Dermis blood vessel endothelial cell (primary cell): ENCODE measurements at regions not wholly inside any gene's neighbourhood (a gene's known extent, or its start where the extent isn't known, plus 50 kb on each side); places are given as distances from the start of the nearest gene placed in this dataset.
"Not testable (repeated sequence)": the region's sequence is repeated elsewhere in the genome, so short reads cannot be mapped to it uniquely, and the experiment has no call there.

Experiments used
- DNase-seq: peaks from one replicate; pipeline ENCODE4 v3.0.0; 2010

- no peak for DNase-seq
Measured at GRCh38 chrX:1059576-1060561, 152.6 kb downstream of the CRLF2 start.

GRCh38 chrX:1053600-1053999 lies 158.8 kb downstream of the CRLF2 start:
- DNase-seq: not testable (repeated sequence)

- DNase-seq: no peak
Measured at GRCh38 chrX:1053072-1053471, 159.4 kb downstream of the CRLF2 start.

DNA sequence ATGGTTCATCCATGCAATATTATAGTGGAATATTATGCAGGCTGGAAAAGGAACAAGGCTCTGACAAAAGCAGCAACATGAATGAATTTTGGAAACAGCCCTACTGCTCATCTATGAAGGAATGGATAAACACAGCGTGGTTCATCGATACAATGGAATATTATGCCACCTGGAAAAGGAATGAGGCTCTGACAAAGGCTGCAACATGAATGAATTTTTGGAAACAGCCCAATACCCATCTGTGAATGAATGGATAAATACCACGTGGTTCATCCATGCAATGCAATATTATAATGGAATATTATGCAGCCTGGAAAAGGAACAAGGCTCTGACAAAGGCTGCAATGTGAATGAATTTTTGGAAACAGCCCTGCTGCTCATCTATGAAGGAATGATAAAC lies 160.4 kb downstream of the CRLF2 start:
- DNase-seq: no peak

DNA sequence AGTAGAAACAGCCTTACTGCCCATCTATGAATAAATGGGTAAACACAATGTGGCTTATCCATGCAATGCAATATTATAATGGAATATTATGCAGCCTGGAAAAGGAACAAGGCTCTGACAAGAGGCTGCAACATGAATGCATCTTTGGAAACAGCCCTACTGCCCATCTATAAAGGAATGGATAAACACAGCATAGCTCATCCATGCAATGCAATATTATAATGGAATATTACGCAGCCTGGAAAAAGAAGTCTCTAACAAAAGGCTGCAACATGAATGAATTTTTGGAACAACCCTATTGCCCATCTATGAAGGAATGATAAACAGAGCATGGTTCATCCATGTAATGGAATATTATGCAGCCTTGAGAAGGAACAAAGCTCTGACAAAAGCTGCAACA lies 161.0 kb downstream of the CRLF2 start:
- no peak for DNase-seq

- DNase-seq: no peak
Measured at GRCh38 chrX:1045680-1046314, 166.7 kb downstream of the CRLF2 start.

DNA sequence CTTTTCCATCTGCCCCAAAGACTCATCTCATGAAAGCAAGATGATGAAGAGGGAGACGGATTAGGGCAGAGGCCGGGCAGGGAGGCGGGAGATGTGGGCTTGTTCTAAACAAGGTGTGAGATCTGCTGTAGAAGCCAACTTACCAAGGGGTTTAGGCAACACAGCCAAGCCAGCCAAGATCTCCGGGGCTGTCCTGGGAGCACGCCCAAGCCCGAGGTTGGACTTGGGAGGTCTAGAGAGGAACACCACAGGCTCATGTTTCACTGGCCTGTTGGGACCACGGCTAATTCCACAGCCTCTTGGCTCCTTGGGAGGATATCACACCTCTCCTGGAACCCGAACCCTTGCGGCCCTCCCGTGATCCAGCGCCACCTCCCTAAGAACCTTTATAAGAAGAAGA lies 171.4 kb downstream of the CRLF2 start:
- no peak for DNase-seq

DNA sequence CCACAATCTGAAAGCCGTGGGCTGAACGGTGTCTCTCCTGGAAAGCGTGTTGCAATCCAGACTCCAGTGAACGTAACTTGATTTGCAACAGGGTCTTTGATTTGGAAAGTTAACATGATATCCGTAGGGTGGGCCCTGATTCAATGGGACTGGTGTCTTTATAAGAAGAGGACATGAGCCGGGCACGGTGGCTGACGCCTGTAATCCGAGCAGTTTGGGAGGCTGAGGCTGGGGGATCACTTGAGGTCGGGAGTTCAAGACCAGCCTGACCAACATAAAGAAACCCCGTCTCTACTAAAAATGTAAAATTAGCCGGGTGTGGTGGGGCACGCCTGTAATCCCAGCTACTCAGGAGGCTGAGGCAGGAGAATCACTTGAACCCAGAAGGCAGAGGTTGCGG lies 176.5 kb downstream of the CRLF2 start:
- not testable (repeated sequence) for DNase-seq

DNA sequence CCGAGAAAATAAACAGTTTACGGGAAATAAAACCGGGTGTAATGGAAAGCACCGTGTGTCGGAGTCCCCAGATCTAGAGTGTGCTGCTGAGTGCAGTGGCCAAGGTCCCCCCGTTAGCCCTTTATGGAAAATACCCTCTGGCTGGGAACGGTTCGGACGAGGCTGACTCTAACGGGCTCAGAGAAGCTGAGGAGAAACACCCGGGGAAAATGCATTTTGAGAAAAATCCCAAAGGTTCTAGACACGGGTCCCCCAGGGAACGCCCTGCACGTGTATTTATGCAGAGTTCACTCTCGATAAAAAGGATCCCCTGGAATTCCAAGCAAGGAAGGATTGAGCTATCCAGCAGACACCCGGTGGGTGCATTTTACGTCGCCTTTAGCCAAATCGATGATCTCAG lies 177.2 kb downstream of the CRLF2 start:
- no peak for DNase-seq

- DNase-seq: no peak
Measured at GRCh38 chrX:1034717-1035116, 177.7 kb downstream of the CRLF2 start.

DNA sequence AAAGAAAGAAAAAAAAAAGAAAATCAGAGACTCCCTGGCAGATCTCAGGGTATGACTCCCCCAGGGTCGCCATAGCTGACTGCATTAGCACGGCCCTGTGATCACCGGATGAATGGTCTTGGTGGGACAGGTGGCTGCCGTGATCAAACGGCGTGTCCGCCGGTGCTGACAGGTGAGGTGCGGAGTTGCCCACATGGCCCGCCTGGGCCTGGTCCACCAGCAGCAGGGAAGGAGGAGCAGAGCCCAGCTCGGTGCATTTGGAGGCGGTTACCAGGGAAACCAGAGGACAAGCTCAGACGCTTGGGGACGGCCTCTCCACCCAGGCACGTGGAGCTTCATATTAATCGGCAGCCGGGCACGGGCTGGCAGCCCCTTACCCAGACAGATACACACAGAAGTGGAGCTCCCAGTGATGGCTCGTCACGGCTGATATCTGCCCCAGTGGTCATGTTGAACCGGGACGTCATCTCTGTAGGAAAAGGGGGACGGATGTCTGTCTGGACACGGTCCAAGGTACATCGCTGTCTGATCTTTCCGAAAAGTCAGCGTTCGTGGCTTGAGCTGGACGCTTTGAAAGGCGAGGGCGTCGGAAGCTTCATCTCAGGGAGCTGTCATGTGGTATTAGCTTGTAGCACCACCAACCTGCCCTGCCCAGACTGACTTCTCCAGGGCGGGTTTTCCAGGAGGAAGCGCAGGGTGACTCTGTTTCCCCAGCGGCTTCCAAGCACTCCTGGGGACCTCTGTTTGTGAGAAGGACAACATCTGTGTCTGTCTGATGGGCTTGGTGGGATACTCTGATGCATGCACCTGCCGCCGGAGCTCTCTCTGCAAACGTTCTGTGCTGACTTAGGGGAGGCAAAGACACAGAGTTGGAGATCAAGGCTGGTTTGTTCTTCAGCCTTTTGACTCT lies 180.7 kb downstream of the CRLF2 start:
- DNase-seq: no peak

DNA sequence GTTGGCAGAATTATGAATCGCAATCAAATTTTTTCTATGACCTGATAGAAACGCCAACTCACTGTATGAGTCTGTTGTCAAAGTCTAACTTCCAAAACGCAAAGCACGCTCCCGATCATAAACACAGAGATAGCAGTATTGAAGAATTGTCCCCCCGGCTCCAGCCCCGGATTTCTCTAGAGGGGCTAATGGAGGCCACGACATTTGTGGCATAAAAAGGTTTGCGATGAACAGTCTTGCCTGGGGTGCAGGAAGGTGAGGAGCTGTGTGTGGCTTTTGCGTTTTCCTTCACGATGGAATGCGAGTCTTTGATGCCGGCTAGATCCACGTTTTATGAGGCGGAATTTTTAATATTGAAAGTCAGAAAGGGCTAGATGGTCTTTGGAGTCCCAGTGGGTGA lies 183.0 kb downstream of the CRLF2 start:
- no peak for DNase-seq

DNA sequence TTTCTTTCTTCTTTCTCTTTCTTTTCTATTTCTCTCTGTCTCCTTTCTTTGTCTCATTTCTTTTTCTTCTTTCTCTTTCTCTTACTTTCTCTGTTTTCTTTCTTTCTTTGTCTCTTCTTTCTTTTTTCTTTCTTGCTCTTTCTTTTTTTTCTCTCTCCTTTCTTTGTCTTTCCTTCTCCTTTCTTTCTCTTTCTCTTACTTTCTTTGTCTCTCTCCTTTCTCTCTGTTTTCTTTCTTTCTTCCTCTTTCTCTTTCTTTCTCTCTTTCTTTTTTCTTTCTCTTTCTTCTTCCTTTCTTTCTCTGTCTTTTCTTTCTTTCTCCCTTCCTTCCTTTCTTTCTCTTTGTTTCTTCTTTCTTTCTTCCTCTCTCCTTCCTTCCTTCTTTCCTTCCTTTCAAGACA lies 184.8 kb downstream of the CRLF2 start:
- no peak for DNase-seq

DNA sequence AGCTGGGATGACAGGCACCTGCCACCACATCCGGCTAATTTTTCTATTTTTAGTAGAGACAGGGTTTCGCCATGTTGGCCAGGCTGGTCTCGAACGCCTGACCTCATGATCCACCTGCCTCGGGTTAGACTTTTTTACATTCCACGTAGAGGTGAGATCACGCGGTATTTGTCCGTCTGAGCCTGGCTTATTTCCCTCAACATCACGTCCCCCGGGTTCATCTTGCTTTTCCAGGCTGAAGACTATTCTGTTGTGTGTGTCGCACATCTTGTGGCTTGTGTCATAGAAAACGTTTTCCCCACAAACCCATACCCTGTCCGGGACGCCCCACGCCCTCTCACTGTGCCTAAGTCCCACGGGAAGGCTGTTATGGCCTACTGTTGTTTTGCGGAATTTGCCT lies 185.3 kb downstream of the CRLF2 start:
- DNase-seq: no peak

- DNase-seq: no peak
Measured at GRCh38 chrX:1026263-1027015, 186.0 kb downstream of the CRLF2 start.

- no peak for DNase-seq
Measured at GRCh38 chrX:1025413-1025812, 187.0 kb downstream of the CRLF2 start.

DNA sequence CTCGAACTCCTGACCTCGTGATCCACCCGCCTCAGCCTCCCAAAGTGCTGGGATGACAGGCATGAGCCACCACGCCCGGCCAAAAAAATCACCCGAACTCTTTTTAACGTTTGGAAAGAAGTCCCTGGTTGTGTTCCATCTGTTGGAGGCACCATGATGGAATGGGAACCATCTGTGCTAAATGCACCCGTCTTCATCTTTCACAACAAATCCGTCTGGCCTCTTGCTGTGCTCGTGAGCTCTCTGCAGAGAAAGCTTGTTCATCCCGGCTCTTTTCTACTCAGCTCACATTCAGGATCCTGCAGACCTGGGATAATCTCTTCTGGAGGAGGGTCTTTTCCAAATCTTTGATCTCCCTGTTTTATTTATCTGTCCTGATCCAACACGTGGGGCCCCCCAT lies 188.8 kb downstream of the CRLF2 start:
- no peak for DNase-seq

DNA sequence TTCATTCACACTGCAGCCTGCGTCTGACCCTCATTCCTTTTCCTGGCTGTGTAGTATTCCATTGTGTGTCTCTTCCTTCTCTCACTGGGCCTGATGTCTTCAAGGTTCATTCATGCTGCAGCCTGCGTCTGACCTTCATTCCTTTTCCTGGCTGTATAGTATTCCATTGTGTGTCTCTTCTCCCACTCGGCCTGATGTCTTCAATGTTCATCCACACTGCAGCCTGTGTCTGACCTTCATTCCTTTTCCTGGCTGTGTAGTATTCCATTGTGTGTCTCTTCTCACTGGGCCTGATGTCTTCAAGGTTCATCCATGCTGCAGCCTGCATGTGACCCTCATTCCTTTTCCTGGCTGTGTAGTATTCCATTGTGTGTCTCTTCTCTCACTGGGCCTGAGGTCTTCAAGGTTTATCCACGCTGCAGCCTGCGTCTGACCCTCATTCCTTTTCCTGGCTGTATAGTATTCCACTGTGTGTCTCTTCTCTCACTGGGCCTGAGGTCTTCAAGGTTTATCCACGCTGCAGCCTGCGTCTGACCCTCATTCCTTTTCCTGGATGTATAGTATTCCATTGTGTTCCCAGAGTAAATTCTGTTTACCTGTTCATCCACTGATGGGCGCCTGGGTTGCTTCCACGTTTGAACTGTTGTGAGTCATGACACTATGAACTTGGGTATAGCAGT lies 191.0 kb downstream of the CRLF2 start:
- DNase-seq: not testable (repeated sequence)

DNA sequence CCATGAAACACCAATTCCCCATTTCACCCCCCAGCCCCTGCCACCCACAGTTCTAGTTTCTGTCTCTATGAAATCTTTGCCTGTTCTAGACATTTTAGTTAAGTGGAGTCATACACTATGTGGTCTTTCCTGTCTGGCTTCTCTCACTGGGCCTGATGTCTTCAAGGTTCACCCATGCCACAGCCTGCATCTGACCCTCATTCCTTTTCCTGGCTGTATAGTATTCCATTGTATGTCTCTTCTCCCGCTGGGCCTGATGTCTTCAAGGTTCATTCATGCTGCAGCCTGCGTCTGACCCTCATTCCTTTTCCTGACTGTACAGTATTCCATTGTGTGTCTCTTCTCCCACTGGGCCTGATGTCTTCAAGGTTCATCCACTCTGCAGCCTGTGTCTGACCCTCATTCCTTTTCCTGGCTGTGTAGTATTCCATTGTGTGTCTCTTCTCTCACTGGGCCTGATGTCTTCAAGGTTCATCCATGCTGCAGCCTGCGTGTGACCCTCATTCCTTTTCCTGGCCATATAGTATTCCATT lies 191.7 kb downstream of the CRLF2 start:
- no peak for DNase-seq

DNA sequence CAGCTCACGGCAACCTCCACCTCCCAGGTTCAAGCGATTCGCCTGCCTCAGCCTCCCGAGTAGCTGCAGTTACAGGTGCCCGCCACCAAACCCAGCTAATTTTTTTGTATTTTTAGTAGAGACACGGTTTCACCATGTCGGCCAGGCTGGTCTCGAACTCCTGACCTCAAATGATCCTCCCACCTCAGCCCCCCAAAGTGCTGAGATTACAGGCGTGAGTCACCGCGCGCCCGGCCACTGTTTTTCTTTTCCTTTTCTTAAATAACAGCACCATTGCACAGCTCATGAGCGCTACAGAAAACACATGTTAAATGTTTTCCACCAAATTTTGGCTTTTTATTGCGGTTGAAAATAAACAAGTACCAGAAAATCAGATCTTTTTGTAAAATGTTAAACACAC lies 195.5 kb downstream of the CRLF2 start:
- DNase-seq: not testable (repeated sequence)

DNA sequence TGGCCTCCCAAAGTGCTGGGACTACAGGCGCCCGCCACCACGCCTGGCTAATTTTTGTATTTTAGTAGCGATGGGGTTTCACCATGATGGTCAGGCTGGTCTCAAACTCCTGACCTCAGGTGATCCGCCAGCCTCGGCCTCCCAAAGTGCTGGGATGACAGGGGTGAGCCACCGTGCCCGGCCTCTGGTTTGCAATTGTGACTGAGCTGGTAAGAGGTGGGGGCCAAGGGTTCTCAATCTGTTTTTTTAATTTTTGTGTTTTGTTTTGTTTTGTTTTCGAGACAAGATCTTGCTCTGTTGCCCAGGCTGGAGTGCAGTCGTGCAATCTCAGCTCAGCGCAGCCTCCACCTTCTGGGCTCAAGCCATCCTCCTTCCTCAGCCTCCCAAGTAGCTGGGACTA lies 196.2 kb downstream of the CRLF2 start:
- DNase-seq: not testable (repeated sequence)
